ENCODE measurements at regions not wholly inside any gene's neighbourhood (a gene's known extent, or its start where the extent isn't known, plus 50 kb on each side); places are given as distances from the start of the nearest gene placed in this dataset.

GRCh38 chr1:229017091-229017490 lies 253.8 kb upstream of the RAB4A start:
- TF ChIP-seq CTCF (IDR thresholded peaks at IDR 0.05; ENCODE audit: poor library complexity, severe bottlenecking) (no peak), REST (IDR thresholded peaks at IDR 0.05; ENCODE audit: borderline replicate concordance) (no peak), TAF1 (IDR thresholded peaks at IDR 0.05; ENCODE audit: low read depth) (no peak)
